HG02884 (cell line): ENCODE measurements at regions not wholly inside any gene's neighbourhood (a gene's known extent, or its start where the extent isn't known, plus 50 kb on each side); places are given as distances from the start of the nearest gene placed in this dataset.

Source experiments
- ATAC-seq: cut with Tn5 transposase; IDR thresholded peaks from one replicate; pipeline ENCODE4 v1.9.1; 2021; ENCODE audit warnings: mild to moderate bottlenecking, moderate library complexity; ENCODE audit not compliant: unreplicated experiment

DNA sequence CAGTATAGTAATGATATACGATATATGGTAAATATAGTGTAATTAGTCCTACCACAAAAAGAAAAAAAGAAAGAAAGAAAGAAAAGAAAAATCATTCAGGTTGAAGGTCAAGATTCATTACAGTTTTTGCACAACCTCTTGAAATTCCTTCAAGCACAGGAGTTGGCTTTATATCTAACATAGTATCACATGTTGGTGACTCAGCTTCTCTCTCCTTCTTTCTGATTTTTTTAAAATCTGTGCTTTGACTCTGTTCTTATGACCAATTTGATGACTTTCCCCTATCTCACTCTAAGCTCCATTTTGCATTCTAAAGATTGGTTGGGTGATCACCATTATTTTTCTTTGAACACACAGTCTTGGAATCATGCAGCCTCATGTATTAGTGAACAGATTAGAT, 148.2 kb upstream of the COL11A1 start:
- ATAC-seq, result no peak

DNA sequence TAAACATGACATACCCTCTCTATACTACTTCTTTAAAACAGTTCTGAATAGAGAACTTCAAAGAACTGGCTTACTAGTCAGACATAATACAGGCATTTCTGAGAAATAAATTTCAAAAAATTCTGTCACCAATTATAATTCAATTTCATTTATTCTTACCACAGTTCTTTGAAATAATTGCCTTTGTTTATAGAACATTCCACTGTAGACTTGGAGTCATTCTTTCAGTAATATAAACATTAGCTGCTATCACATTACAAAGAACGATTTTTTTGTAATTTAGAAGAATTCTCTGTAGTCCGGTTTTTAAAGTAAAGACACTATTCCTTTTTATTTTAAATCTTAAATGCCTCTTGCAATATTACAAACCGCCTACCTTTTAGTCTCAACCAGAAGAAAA, 146.4 kb upstream of the COL11A1 start:
- no peak for ATAC-seq

DNA sequence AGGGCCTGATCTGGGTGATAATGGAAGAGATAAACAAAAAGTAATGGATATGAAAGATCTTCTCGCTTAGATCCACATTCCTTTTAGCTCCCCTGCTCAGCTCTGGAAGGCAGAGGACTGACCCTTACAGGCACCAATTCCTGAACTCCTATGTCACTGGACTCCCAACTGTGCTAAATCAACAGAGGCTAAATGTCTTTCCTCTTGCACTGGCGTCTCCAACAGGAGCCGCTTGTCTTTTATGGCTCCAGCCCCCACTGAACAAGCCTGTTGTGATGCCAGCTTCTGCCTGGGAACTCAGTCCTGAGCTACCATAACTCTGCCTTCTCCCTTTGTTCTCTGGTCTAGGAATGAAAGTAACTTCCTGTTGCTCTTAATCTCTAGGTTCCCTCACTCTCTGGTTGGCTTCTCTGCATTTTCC, 142.1 kb upstream of the COL11A1 start:
- ATAC-seq, result no peak

DNA sequence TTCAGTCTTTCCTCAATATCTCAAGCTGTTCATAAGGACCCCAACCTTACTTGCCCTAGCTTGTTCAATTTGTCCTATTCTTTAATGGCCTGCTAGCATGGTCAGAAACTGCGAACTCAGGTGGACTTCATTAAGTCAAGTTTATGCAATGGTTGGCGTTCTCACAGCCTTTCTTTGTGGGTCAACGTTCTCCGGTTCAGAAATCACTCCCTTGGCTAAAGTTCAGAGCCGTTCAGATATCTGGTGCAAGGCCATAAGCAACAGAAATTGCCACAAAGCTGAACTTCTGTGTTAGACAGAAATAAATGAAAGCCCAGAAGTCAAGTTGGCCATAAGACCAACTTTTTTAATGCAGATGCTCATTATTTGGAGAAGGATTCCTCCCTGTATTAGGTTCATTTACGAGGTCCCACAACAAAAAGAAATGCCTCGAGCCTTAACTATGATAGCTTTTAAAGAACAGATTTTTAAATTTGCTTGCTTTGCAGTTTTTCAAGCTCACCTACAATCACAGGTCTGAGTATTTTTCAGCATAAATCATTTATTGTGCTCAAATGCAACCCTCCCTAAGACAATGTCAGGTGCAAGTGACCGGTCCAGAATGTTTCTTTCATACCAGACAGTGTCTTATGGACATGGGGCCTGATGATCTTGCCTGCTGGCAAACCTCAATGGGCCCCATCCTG, 140.2 kb upstream of the COL11A1 start:
- ATAC-seq, result no peak

DNA sequence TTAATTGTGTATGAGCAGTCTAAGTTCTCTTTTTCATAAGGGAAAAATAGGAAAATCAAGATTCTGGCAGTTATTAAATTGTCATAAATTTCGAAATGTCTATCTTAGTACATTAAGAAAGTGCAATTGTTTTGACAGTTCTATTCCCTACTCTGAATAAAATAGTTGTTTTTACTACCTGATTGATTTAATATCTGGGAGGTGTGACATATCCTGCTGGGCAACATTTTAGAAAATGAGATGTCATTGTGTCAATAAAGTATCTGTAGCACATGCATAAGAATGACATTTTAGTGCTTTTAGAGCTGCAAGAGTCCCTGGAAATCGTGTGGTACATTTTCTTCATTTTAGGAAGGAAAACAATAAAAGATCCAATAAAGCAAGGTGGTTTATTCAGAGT, 139.2 kb upstream of the COL11A1 start:
- no peak for ATAC-seq

DNA sequence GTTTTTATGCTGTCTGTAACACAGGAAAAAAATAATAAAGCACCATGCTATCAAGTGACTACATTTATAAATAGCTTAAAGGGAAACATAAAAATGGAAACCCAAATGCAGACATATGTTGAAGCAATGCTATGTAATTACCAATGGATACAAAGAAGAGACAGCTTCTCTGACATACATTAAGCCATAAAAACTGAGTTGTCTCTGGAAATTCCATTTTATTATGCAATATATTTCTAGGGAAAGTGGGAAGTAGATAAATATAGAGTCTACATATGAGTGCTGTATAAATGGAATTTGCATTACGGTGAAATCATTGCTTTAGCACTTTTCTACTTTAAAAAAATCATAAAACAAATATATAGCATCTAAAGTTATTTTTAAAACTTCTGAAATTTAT, 135.2 kb upstream of the COL11A1 start:
- ATAC-seq, result no peak

DNA sequence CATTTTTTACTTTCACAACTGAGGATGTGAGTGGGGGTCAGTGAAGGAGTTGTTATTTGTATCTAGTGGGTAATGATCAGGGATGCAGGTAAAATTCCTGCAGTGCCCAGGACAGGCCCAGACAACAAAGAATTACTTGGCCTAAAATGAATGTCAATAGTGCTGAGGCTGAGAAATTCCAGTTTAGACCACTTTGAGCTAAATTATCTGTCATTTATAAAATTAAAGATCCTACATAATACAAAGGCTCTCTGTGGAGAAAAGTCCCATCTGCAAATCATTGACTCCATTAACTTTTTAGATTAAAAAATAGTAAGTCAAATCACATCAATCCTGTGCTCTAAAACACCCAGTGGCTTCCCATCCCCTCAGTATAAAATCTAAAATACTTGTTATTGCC, 130.7 kb upstream of the COL11A1 start:
- ATAC-seq, result no peak

DNA sequence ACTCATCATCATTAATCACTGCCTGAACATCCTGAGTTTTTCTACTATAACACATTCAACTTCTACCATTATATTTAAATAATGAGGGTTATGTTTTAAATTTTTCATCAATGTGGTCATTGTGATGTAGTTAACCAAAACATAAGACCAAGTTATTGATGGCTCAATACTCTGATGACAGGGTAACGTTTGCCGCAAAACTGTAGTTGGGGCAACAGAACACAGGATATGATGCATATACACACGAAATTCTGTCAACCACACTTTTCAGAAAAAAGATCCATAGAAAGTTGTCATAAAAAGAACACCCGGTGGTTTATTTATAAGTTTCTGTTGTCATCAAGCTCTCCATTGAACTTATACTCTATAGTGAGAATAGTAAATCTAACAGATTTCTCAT, 121.7 kb upstream of the COL11A1 start:
- ATAC-seq, result no peak

DNA sequence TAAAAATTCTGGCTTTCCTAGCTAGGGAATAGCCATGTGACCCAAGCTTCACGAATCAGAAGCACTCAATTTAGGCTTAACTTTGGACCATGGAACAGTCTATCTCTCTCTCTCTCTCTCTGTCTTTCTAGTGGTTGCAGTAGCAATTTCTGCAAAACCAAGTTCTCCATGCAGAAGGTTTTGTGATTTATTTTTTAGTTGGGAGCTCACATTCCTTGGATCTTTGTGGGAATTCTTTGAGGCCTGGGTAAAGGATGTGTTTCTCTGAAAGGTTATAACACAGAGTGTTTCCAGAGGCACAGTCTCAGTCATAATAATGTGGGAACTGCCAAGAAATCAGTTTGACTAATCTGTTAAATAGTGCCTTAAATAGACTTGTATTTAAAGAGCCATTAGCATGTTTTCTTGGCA, 112.3 kb upstream of the COL11A1 start:
- ATAC-seq, result no peak

DNA sequence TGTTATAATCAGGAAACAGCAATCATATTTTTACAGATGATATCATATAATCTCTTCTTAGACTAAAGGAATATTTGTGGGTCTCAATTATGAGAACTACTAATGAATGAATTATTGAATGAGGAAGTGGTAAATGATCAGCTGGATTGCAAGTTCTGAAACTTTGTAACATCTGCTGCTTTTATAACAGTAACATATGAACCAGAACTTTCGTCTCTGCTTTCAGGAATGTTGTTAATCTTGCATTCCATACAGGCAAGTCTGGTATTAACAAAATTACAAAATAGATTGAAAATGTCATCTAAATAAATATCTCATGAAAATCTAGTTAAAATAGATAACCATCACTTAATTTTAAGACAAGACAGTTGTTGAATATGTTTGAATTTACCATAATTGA, 110.5 kb upstream of the COL11A1 start:
- no peak for ATAC-seq

DNA sequence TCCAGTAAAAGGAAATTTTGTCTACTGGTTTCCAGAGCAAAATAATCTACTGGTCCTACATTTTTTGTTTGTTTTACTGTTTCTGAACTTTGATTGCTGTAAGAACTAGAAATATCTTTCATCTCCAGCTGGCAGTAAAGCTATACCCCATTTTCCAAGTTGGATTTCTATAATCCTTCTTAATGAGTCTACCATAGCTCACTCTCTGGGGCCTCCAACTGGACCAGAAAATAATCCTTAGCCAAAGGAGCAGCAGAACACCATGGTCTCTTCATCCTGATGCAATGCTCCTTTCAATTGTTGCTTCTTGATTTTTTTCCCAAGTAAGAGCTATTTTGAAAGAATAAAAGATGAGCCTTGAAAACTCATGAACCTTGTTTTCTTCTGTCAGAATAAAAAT, 110.0 kb upstream of the COL11A1 start:
- no peak for ATAC-seq

DNA sequence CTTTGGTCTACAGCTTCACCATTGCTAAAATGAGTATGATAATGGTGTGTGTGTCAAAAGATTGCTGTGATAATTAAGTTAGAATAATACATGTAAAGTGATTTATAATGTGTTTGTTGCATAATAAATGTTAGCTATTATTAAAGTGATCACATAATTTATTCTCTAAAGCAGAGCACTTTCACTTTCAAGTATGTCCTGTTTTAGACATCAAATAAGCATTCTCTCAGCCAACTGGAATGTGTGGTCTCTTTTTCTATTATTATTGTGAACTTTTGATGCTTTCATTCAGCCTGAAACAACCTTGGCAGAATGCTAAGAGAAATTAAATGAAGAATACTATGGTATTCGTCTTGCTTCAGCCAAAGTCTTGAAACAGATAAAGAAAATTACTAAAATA, 102.8 kb upstream of the COL11A1 start:
- ATAC-seq, result no peak

DNA sequence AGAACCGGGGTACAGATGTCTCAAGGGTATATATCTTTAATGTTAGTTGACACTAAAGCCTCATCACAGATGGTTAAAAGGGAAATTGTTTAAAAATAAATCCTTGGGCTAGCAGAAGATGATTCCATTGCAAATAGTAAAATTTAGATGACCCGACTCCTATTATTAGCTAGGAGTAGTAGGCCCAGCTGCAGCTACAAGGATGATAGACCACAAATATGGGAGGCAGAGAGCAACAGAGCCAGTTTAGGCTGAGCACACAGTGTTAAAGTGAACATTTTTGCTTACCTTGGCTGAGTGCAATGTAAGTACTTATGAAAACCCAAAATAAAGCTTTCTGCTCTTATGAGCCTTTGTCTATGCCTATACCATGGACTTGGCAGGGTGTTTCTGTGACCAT, 100.5 kb upstream of the COL11A1 start:
- ATAC-seq, result no peak

DNA sequence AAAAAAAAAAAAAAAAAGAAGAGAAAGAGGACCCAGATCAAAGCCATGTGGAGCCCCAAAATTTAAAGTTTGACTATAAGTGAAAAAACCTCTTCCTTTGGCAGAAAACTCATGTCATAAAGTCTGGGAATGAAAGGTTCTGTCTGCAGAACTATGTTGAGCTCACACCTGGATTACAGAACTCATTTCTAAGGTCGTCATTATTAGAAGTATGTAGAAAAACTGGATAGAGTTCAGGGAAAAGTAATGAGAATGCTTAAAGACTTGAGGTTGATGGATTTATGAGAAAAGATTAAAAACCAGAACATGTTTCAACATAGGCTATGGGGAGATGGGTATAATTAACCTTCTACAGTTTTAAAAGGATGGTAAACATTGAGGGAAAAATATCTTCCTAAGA, 90.7 kb upstream of the COL11A1 start:
- no peak for ATAC-seq

DNA sequence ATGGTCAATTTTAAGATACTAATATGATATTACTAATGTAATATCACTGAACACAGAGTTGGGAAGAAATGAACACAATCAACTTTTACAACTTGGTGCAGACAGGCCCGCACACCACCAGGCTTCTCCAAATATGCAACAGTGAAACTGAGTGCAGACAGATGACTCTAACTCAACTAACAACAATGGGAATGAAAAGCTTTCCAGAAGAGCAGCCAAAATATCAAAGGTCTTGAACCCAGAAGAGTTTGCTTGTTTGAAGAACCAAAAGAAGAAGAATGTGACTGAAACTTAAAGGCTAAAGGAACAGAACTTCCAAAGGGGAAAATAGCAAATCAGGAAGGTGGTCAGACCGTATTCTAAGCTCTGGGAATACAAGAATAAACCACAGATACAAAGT, 89.8 kb upstream of the COL11A1 start:
- no peak for ATAC-seq

DNA sequence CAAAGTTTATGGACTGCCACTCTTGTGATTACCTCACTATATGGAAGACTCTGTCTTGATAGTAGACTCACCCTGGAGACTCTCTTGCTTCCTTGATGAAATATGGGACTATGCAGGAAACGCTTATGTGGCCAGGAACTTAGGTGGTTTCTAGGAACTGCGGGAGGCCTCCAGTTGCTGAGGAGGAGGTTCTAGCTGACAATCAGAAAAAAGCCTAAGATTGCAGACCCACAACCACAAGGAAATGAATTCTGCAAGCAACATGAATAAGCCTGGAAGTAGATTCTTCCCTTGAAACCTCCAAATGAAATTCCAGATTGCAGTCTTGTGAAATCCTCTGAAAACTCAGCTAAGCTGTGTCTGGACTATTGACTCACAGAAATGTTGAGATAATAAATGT, 88.9 kb upstream of the COL11A1 start:
- ATAC-seq, result no peak

DNA sequence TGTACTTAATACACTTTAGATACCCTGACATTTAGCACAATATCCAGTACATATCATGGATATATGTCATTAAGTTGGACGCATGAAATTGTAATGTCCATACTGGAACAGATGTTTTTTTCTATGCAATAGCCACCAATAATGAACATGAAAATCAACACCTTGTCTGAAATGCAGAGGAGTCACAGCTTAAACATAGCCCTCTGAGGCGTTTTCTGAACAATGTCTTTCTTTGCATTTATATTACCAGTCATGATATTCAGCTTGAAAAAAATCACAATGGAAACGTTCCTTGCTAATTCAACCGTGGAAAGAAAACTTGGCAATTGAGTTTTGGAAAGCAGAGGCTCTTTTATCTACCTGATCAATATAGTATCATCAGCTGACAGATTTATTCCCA, 86.7 kb upstream of the COL11A1 start:
- no peak for ATAC-seq

DNA sequence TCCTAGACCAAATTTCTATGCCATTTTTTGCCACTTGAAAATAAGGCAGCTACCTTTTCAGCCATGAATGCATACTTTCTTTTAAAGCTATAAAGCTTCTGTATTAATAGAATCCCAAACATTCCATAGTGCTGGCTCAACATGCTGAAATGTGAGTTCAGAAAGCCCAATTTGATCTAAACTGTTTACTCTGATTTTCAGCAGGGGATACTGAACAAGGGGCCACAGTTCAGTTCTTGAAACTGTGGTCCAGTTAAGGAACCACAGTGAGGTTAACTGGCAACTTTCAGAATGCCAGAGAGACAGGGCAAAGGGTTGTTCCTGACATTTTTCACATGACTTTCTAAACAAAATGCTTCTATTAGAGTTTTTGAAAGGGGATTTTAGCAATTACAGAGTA, 85.7 kb upstream of the COL11A1 start:
- no peak for ATAC-seq

DNA sequence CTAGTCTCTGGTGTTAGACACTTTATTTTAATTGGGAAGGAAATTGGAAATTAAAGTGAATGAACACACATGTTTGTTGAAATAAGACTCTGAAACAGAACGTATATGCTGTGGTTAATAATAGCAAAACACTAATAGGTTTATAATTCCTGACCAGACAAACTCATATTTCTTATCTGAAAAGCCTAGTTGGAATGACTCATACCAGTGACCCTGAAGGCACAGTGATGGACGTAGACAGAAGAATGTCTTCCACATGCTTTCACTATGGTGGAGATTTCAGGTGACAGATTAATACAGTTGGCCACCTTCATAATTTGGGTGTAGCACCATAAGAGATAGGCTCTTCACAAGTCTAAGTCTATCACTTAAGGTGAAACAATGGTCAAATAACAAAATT, 83.0 kb upstream of the COL11A1 start:
- no peak for ATAC-seq

DNA sequence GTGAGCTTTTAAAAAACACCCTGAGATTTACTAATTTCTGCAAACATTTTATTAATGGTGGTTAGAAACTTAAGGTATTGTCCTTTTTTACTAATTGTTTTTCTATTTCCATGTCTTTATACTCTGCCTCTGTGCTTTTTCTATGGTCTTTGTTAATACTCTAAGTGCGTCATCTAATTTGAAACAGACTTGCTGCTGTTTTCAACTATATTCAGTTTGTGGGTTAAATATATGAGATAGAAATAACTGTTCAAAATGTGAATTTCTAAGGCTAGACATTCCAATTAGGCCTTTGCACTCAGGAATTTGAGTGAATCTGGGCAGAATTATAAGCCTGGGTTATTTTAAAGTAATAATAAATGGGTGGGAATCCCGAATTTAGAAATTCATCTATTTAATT, 82.4 kb upstream of the COL11A1 start:
- no peak for ATAC-seq

DNA sequence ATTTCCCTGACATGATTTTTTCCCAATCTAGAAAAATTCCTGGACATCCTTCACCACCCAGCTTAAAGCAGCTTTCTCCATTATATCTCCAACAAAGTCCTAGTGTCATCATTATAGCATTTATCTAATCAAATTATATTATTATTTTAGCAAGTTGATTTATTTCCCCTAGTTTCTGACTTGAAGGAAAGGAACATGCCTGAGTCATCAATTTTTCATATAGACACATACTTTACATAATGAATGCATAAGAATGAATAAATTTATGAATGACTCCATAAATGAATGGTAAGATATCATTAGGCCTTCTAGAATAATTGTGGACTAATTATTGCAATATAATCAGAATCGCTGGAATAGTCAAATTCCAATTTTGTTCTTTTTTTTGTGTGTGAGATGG, 79.4 kb upstream of the COL11A1 start:
- ATAC-seq, result no peak

DNA sequence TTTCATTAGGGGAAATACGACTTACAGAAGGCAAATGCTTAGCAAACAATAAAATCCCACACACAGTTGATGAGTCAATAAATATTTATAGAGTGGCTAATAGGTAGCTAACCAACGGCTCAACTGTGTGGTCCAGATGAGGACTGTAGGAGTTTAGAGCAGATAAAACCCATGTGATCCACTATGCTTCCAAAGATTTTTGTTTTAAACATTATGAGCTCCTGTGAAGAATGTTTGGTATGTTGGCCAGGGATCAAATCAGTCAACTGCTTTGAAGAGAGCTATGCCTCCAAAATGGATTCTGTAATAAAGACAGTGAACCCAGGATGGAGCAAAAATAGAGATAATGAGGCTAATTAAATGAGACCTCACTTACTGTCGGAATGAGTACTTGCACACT, 72.3 kb upstream of the COL11A1 start:
- no peak for ATAC-seq

DNA sequence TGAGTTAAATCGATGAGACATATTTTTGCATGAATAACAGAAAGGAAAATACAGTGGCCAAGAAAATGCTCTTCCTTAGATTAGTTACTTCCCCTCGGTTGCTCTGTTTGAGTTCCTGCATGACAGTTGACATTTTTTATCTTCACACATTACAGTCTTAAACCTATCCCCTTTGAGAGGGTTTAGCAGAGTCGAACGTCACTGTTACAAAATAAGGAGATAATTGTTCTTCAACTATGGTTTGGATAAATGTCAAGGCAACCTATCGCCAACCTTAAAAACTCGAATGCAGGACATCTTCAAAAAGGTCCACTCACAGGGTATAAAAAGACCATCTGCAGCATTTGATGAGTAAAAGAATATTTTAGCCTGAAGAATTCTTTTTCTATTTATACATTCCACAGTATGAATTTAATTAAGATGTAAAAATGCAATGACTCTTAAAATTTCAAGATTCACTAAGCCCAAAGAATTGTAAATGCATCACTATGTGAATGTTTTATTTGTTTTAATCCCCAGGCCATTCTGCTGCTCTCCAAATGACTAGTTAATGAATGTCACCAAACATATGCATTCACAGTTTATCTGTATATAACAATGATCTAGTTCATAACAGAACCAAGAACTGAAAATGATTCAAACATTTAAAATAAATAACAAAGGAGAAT, 68.9 kb upstream of the COL11A1 start:
- no peak for ATAC-seq
